ENCODE measurements at regions not wholly inside any gene's neighbourhood (a gene's known extent, or its start where the extent isn't known, plus 50 kb on each side); places are given as distances from the start of the nearest gene placed in this dataset.

GRCh38 chr4:138561906-138562305, 319.8 kb upstream of the SLC7A11 start:
- DNase-seq (ENCODE audit: low spot score): no peak

GRCh38 chr4:138561276-138561880, 319.2 kb upstream of the SLC7A11 start:
- no peak for DNase-seq (ENCODE audit: low spot score)

GRCh38 chr4:138560448-138560847, 318.3 kb upstream of the SLC7A11 start:
- DNase-seq (ENCODE audit: low spot score): no peak

- no peak for DNase-seq (ENCODE audit: low spot score)
These were observed 316.7 kb upstream of the SLC7A11 start for GRCh38 chr4:138558886-138559285.

- DNase-seq (ENCODE audit: low spot score): no peak
These were observed 313.4 kb upstream of the SLC7A11 start for GRCh38 chr4:138555584-138555983.

GRCh38 chr4:138555108-138555507, 313.0 kb upstream of the SLC7A11 start:
- no peak for DNase-seq (ENCODE audit: low spot score)

- no peak for DNase-seq (ENCODE audit: low spot score)
These were observed 311.1 kb upstream of the SLC7A11 start for GRCh38 chr4:138553001-138553845.

- DNase-seq (ENCODE audit: low spot score): no peak
These were observed 300.1 kb upstream of the SLC7A11 start for GRCh38 chr4:138542191-138542776.

- DNase-seq (ENCODE audit: low spot score): no peak
These were observed 298.1 kb upstream of the SLC7A11 start for GRCh38 chr4:138540056-138540800.

- no peak for DNase-seq (ENCODE audit: low spot score)
These were observed 296.6 kb upstream of the SLC7A11 start for GRCh38 chr4:138538743-138539142.

- no peak for DNase-seq (ENCODE audit: low spot score)
These were observed 295.8 kb upstream of the SLC7A11 start for GRCh38 chr4:138537731-138538490.

- no peak for DNase-seq (ENCODE audit: low spot score)
These were observed 293.2 kb upstream of the SLC7A11 start for GRCh38 chr4:138535316-138535715.

GRCh38 chr4:138522366-138522765, 280.2 kb upstream of the SLC7A11 start:
- peak; percentile 8 for DNase-seq (ENCODE audit: low spot score)

GRCh38 chr4:138521809-138522208, 279.7 kb upstream of the SLC7A11 start:
- no peak for DNase-seq (ENCODE audit: low spot score)

- no peak for DNase-seq (ENCODE audit: low spot score)
These were observed 277.3 kb upstream of the SLC7A11 start for GRCh38 chr4:138519436-138519835.

- DNase-seq (ENCODE audit: low spot score): no peak
These were observed 271.4 kb upstream of the SLC7A11 start for GRCh38 chr4:138513535-138513934.

GRCh38 chr4:138512756-138513155, 270.6 kb upstream of the SLC7A11 start:
- no peak for DNase-seq (ENCODE audit: low spot score)

GRCh38 chr4:138510053-138510452, 267.9 kb upstream of the SLC7A11 start:
- no peak for DNase-seq (ENCODE audit: low spot score)

GRCh38 chr4:138509346-138509745, 267.2 kb upstream of the SLC7A11 start:
- no peak for DNase-seq (ENCODE audit: low spot score)

- DNase-seq (ENCODE audit: low spot score): no peak
These were observed 265.4 kb upstream of the SLC7A11 start for GRCh38 chr4:138507522-138507921.

GRCh38 chr4:138501614-138502013, 259.5 kb upstream of the SLC7A11 start:
- no peak for DNase-seq (ENCODE audit: low spot score)

- no peak for DNase-seq (ENCODE audit: low spot score)
These were observed 258.7 kb upstream of the SLC7A11 start for GRCh38 chr4:138500869-138501268.
